Neural cell (in vitro differentiated cells): ENCODE measurements at regions not wholly inside any gene's neighbourhood (a gene's known extent, or its start where the extent isn't known, plus 50 kb on each side); places are given as distances from the start of the nearest gene placed in this dataset.

ENCODE experiments used
- H2AFZ ChIP-seq: fragments of 200-600, 300-800 bp; sonication (generic), shearing (Covaris generic); 2 replicates; pipeline ENCODE4 v1.6.0; 2014; ENCODE audit warnings: low read depth, mild to moderate bottlenecking, antibody characterized with exemption, low read length, moderate library complexity
- H3F3A ChIP-seq: fragments of 200-600 bp; shearing (Covaris generic); 2 replicates; pipeline ENCODE4 v1.6.1; 2016; ENCODE audit warnings: mild to moderate bottlenecking, moderate library complexity, mixed read lengths, antibody characterized with exemption, low read length; ENCODE audit not compliant: insufficient read depth, poor library complexity, severe bottlenecking
- H3K27ac ChIP-seq: fragments of 200-600, 300-800 bp; sonication (generic), shearing (Covaris generic); 2 replicates; pipeline ENCODE4 v1.5.1; 2014; ENCODE audit warnings: mild to moderate bottlenecking, low read length, moderate library complexity
- H3K27me3 ChIP-seq: fragments of 300-800, 200-600 bp; sonication (generic), shearing (Covaris generic); 2 replicates; pipeline ENCODE4 v1.6.0; 2014; ENCODE audit warnings: mild to moderate bottlenecking, low read depth, low read length, moderate library complexity; ENCODE audit not compliant: insufficient read depth
- H3K36me3 ChIP-seq: fragments of 300-800, 200-600 bp; sonication (generic), shearing (Covaris generic); 2 replicates; pipeline ENCODE4 v1.5.1; 2014; ENCODE audit warnings: mild to moderate bottlenecking, antibody characterized with exemption, low read length, moderate library complexity; ENCODE audit not compliant: insufficient read depth
- H3K4me2 ChIP-seq: fragments of 300-800, 200-600 bp; sonication (generic), shearing (Covaris generic); 2 replicates; pipeline ENCODE4 v1.6.0; 2014; ENCODE audit warnings: mild to moderate bottlenecking, low read length
- H3K4me3 ChIP-seq: fragments of 300-800, 200-600 bp; sonication (generic), shearing (Covaris generic); 2 replicates; pipeline ENCODE4 v1.5.1; 2014; ENCODE audit warnings: mild to moderate bottlenecking, low read length, moderate library complexity
- H3K79me2 ChIP-seq: fragments of 200-600 bp; shearing (Covaris generic); replicated peaks from 2 replicates; pipeline ENCODE4 v1.6.0; 2014; ENCODE audit warnings: mild to moderate bottlenecking, low read length, moderate library complexity; ENCODE audit not compliant: insufficient read depth
- H3K9ac ChIP-seq: fragments of 300-800, 200-600 bp; sonication (generic), shearing (Covaris generic); 2 replicates; pipeline ENCODE4 v1.6.1; 2016; ENCODE audit warnings: mild to moderate bottlenecking, low read length, mixed read lengths
- H3K9me2 ChIP-seq: fragments of 200-600 bp; shearing (Covaris generic); 2 replicates; pipeline ENCODE4 v1.6.1; 2016; ENCODE audit warnings: mild to moderate bottlenecking, low read length, mixed read lengths; ENCODE audit not compliant: insufficient read depth
- H3K9me3 ChIP-seq: fragments of 200-600, 300-800 bp; sonication (generic), shearing (Covaris generic); 2 replicates; pipeline ENCODE4 v1.6.1; 2016; ENCODE audit warnings: mild to moderate bottlenecking, mixed run types, low read length, moderate library complexity, mixed read lengths
- H4K20me1 ChIP-seq: fragments of 200-600 bp; shearing (Covaris generic); 2 replicates; pipeline ENCODE4 v1.6.1; 2016; ENCODE audit warnings: mild to moderate bottlenecking, mixed run types; ENCODE audit not compliant: insufficient read depth
- EP300 ChIP-seq: fragments of 450-650 bp; conservative IDR thresholded peaks from 2 replicates; pipeline ENCODE4 v1.6.1; 2014; ENCODE audit warnings: antibody characterized with exemption, mild to moderate bottlenecking, moderate library complexity; ENCODE audit not compliant: poor library complexity, severe bottlenecking
- EZH2 ChIP-seq: fragments of 200-600, 300-800 bp; shearing (Covaris generic), sonication (generic); IDR thresholded peaks from 2 replicates; pipeline ENCODE4 v1.6.1; 2014; ENCODE audit warnings: antibody characterized with exemption, low read length, borderline replicate concordance, mild to moderate bottlenecking; ENCODE audit not compliant: insufficient read depth, poor library complexity, severe bottlenecking
- MXI1 ChIP-seq: fragments of 450-650 bp; conservative IDR thresholded peaks from 2 replicates; pipeline ENCODE4 v1.6.1; 2014; ENCODE audit warnings: antibody characterized with exemption, mild to moderate bottlenecking; ENCODE audit not compliant: poor library complexity, severe bottlenecking
- POLR2AphosphoS5 ChIP-seq: IDR thresholded peaks from 2 replicates; pipeline ENCODE4 v1.6.1; 2012
- RAD21 ChIP-seq: fragments of 450-650 bp; conservative IDR thresholded peaks from 2 replicates; pipeline ENCODE4 v1.6.1; 2014; ENCODE audit warnings: antibody characterized with exemption, mild to moderate bottlenecking, moderate library complexity
- SMC3 ChIP-seq: fragments of 450-650 bp; conservative IDR thresholded peaks from 2 replicates; pipeline ENCODE4 v1.6.1; 2014; ENCODE audit warnings: antibody characterized with exemption, mild to moderate bottlenecking, moderate library complexity; ENCODE audit not compliant: poor library complexity
- TAF1 ChIP-seq: IDR thresholded peaks from 2 replicates; pipeline ENCODE4 v1.6.1; 2012; ENCODE audit warnings: low read depth
- TF ChIP-seq, protein P1 (sequence below): IDR thresholded peaks from 2 replicates; pipeline ENCODE4 v1.6.1; 2012; ENCODE audit warnings: borderline replicate concordance
- TF ChIP-seq, protein P2 (sequence below): fragments of 450-650 bp; IDR thresholded peaks from 2 replicates; pipeline ENCODE4 v1.5.1; 2014; ENCODE audit warnings: antibody characterized with exemption, mild to moderate bottlenecking, moderate library complexity; ENCODE audit not compliant: poor library complexity, severe bottlenecking

DNA sequence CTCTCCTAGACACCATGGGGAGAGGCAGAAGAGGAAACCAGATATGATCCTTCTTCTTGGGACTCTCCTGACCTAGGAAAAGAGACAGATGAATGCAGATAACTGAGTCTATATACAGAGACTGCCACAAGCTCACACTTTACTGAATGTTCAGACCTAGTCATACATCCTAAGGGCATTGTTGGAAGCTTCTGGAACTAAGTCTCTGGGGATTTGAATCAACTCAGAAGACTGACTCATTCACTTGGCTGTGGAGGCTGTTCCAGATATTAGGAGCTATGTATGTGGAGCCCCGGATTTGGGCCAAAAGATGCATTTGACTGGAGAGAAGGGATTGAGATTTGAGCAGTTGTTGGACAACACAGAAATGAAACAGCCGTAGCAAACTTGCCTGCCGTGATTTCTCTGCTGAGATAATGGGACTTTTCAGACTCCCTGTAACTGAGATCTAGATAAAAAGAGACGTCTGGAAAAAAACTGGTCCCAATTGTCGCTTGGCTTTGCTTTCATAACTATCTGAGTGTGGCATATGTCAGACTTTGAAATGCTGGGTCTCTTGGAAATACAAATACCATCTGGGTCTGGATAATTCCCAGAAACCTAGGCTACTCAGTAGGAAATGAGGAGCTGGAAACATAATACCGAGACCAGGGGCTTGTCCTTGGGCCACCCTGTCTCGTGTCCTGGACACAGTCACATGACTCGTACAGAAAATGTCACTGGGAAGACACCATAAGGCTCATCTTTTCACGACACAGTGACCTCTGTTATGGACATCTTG lies 396.8 kb downstream of the NUAK1 start:
- Histone ChIP-seq H3K9me3 (no peaks in the 10 kb centered on the region), H4K20me1 (no peaks in the 10 kb centered on the region), H3K9ac (no peak overlapping the region), H3K4me3 (no peak overlapping the region), H3K36me3 (no peaks in the 10 kb centered on the region), H3K79me2 (no peaks in the 10 kb centered on the region), H3K27ac (no peak overlapping the region), H3K9me2 (no peaks in the 10 kb centered on the region), H3F3A (no peaks in the 10 kb centered on the region), H3K4me2 (no peak overlapping the region), H3K27me3 (peaks cover 50% of the 10 kb centered on the region), H2AFZ (no peak overlapping the region)
- TF ChIP-seq RAD21 (no peak), POLR2AphosphoS5 (no peak), EZH2 (no peak), MXI1 (no peak), EP300 (no peak), SMC3 (no peak), TAF1 (no peak)
- TF ChIP-seq, protein P1, sequence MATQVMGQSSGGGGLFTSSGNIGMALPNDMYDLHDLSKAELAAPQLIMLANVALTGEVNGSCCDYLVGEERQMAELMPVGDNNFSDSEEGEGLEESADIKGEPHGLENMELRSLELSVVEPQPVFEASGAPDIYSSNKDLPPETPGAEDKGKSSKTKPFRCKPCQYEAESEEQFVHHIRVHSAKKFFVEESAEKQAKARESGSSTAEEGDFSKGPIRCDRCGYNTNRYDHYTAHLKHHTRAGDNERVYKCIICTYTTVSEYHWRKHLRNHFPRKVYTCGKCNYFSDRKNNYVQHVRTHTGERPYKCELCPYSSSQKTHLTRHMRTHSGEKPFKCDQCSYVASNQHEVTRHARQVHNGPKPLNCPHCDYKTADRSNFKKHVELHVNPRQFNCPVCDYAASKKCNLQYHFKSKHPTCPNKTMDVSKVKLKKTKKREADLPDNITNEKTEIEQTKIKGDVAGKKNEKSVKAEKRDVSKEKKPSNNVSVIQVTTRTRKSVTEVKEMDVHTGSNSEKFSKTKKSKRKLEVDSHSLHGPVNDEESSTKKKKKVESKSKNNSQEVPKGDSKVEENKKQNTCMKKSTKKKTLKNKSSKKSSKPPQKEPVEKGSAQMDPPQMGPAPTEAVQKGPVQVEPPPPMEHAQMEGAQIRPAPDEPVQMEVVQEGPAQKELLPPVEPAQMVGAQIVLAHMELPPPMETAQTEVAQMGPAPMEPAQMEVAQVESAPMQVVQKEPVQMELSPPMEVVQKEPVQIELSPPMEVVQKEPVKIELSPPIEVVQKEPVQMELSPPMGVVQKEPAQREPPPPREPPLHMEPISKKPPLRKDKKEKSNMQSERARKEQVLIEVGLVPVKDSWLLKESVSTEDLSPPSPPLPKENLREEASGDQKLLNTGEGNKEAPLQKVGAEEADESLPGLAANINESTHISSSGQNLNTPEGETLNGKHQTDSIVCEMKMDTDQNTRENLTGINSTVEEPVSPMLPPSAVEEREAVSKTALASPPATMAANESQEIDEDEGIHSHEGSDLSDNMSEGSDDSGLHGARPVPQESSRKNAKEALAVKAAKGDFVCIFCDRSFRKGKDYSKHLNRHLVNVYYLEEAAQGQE, result no peak
- TF ChIP-seq, protein P2, sequence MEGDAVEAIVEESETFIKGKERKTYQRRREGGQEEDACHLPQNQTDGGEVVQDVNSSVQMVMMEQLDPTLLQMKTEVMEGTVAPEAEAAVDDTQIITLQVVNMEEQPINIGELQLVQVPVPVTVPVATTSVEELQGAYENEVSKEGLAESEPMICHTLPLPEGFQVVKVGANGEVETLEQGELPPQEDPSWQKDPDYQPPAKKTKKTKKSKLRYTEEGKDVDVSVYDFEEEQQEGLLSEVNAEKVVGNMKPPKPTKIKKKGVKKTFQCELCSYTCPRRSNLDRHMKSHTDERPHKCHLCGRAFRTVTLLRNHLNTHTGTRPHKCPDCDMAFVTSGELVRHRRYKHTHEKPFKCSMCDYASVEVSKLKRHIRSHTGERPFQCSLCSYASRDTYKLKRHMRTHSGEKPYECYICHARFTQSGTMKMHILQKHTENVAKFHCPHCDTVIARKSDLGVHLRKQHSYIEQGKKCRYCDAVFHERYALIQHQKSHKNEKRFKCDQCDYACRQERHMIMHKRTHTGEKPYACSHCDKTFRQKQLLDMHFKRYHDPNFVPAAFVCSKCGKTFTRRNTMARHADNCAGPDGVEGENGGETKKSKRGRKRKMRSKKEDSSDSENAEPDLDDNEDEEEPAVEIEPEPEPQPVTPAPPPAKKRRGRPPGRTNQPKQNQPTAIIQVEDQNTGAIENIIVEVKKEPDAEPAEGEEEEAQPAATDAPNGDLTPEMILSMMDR, result no peak

DNA sequence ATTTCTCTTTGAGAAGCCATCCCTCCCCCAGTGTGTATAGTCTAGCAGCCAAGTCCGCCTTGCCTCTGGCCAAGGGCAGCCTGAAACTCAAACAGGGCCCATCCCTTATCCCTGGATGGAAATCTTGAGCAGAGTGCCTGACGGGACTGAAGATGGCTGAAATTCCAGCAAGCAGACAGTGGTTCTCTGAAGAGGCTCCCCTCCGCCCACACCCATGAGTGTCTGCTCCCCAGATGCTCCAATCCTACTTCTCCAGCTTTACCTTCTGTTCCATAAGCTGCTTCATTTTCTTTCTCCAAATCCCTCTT lies 396.2 kb downstream of the NUAK1 start:
- no peak overlapping the region for H3K4me3 ChIP-seq
- H3K9ac ChIP-seq, result no peak overlapping the region
- no peaks in the 10 kb centered on the region for H3K79me2 ChIP-seq
- H3K9me2 ChIP-seq, result no peaks in the 10 kb centered on the region
- TF ChIP-seq SMC3, result no peak
- no peak for TF ChIP-seq TAF1
- TF ChIP-seq, protein P2, result no peak
- no peak for TF ChIP-seq RAD21
- TF ChIP-seq EP300, result no peak
- TF ChIP-seq POLR2AphosphoS5, result no peak
- TF ChIP-seq, protein P1, result no peak
- no peak for TF ChIP-seq MXI1
- no peak for TF ChIP-seq EZH2
- no peak overlapping the region for H3K27ac ChIP-seq
- H3K9me3 ChIP-seq, result no peaks in the 10 kb centered on the region
- no peak overlapping the region for H2AFZ ChIP-seq
- H3K27me3 ChIP-seq, result peaks cover 48% of the 10 kb centered on the region
- H3K36me3 ChIP-seq, result no peaks in the 10 kb centered on the region
- no peaks in the 10 kb centered on the region for H4K20me1 ChIP-seq
- H3F3A ChIP-seq, result no peaks in the 10 kb centered on the region
- no peak overlapping the region for H3K4me2 ChIP-seq
